ENCODE measurements at regions not wholly inside any gene's neighbourhood (a gene's known extent, or its start where the extent isn't known, plus 50 kb on each side); places are given as distances from the start of the nearest gene placed in this dataset.

GRCh38 chr7:68043546-68043945 lies 1046.9 kb downstream of the TYW1 start:
- no peak for TF ChIP-seq CTCF (IDR thresholded peaks at IDR 0.05; ENCODE audit: borderline replicate concordance, extremely low read depth, insufficient read depth)
- FAIRE-seq (no peak), DNase-seq (no peak)
- H3K4me3 ChIP-seq (ENCODE audit: low read length in 3 of 3), result no peak overlapping the region
- no peaks in the 10 kb centered on the region for H3K36me3 ChIP-seq (ENCODE audit: control insufficient read depth in 2 of 3, insufficient read depth in 3 of 3, low read length in 3 of 3)
- no peak overlapping the region for H3K9ac ChIP-seq (ENCODE audit: low read length in 3 of 3)
- H3K27ac ChIP-seq (ENCODE audit: low read depth in 2 of 2, low read length in 2 of 2), result no peak overlapping the region
- H3K9me3 ChIP-seq (ENCODE audit: control insufficient read depth in 2 of 3, insufficient read depth in 1 of 3, low read length in 3 of 3), result no peaks in the 10 kb centered on the region
- H3K27me3 ChIP-seq (ENCODE audit: control insufficient read depth, insufficient read depth, low read length), result no peaks in the 10 kb centered on the region
- no peaks in the 10 kb centered on the region for H3K4me1 ChIP-seq (ENCODE audit: control insufficient read depth in 2 of 3, insufficient read depth in 2 of 3, low read depth in 1 of 3, low read length in 3 of 3)
- intact Hi-C loops (cut with DNase I), result no loop called here

DNA sequence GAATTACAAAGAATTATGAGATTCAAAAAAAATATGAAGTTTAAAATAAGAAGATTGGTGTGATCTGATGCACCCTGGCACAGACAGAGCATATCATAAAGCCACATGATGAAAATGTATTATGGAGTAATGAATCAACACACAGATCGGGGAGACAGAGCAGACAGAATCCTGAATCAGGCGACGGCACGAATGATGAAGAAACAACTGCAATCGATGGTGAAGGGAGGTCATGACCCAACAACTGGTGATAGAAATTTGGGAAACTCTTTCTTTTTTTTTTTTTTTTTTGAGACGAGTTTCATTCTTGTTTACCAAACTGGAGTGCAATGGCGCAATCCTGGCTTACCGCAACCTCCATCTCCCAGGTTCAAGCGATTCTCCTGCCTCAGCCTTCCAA lies 1054.0 kb downstream of the TYW1 start:
- FAIRE-seq (no peak), DNase-seq (no peak)
- intact Hi-C loops (cut with DNase I), result no loop called here
- H3K27me3 ChIP-seq (ENCODE audit: control insufficient read depth, insufficient read depth, low read length), result no peaks in the 10 kb centered on the region
- H3K9ac ChIP-seq (ENCODE audit: low read length in 3 of 3), result no peak overlapping the region
- no peaks in the 10 kb centered on the region for H3K36me3 ChIP-seq (ENCODE audit: control insufficient read depth in 2 of 3, insufficient read depth in 3 of 3, low read length in 3 of 3)
- H3K4me3 ChIP-seq (ENCODE audit: low read length in 3 of 3), result no peak overlapping the region
- H3K4me1 ChIP-seq (ENCODE audit: control insufficient read depth in 2 of 3, insufficient read depth in 2 of 3, low read depth in 1 of 3, low read length in 3 of 3), result no peaks in the 10 kb centered on the region
- H3K9me3 ChIP-seq (ENCODE audit: control insufficient read depth in 2 of 3, insufficient read depth in 1 of 3, low read length in 3 of 3), result no peaks in the 10 kb centered on the region
- no peak overlapping the region for H3K27ac ChIP-seq (ENCODE audit: low read depth in 2 of 2, low read length in 2 of 2)
- no peak for TF ChIP-seq CTCF (IDR thresholded peaks at IDR 0.05; ENCODE audit: borderline replicate concordance, extremely low read depth, insufficient read depth)

DNA sequence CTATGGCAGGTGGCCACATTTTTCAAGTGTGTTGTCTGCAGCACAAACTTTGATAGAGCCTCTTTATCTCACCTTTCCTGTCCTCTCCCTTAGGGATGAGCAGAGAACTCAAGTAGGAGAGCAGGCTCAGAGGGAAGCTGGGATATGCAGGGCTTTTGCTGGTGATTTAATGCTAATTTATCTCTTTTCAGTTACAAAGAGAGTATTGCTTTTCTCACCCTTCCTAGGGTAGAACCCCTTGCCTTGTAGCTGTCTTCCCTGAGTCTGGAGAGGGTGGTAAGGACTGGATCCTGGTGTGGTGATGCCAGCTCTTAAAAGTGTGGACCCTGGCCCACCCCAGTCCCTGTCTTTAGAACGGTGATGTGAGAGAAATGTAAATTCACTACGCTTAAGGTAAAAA lies 1061.4 kb downstream of the TYW1 start:
- no peaks in the 10 kb centered on the region for H3K27me3 ChIP-seq (ENCODE audit: control insufficient read depth, insufficient read depth, low read length)
- FAIRE-seq, result no peak

More for the DNA sequence above, 1061.4 kb downstream of the TYW1 start:
- Histone ChIP-seq H3K36me3 (ENCODE audit: control insufficient read depth in 2 of 3, insufficient read depth in 3 of 3, low read length in 3 of 3) (no peaks in the 10 kb centered on the region), H3K4me1 (ENCODE audit: control insufficient read depth in 2 of 3, insufficient read depth in 2 of 3, low read depth in 1 of 3, low read length in 3 of 3) (no peaks in the 10 kb centered on the region), H3K9me3 (ENCODE audit: control insufficient read depth in 2 of 3, insufficient read depth in 1 of 3, low read length in 3 of 3) (no peaks in the 10 kb centered on the region), H3K9ac (ENCODE audit: low read length in 3 of 3) (no peak overlapping the region), H3K4me3 (ENCODE audit: low read length in 3 of 3) (no peak overlapping the region), H3K27ac (ENCODE audit: low read depth in 2 of 2, low read length in 2 of 2) (no peak overlapping the region)
- intact Hi-C loops (cut with DNase I), result no loop called here
- TF ChIP-seq CTCF (IDR thresholded peaks at IDR 0.05; ENCODE audit: borderline replicate concordance, extremely low read depth, insufficient read depth), result no peak
- DNase-seq, result no peak

All from kidney (tissue), 13 donors.